ENCODE measurements at regions not wholly inside any gene's neighbourhood (a gene's known extent, or its start where the extent isn't known, plus 50 kb on each side); places are given as distances from the start of the nearest gene placed in this dataset.

GRCh38 chr1:213409971-213410370, 358.9 kb downstream of the RPS6KC1 start:
- TF ChIP-seq CTCF (IDR thresholded peaks at IDR 0.05 in 8 of 11, conservative IDR thresholded peaks at IDR 0.05 in 3 of 11) (no peak), POLR2AphosphoS5 (IDR thresholded peaks at IDR 0.05) (no peak)
